B cell (primary cell): ENCODE measurements at regions not wholly inside any gene's neighbourhood (a gene's known extent, or its start where the extent isn't known, plus 50 kb on each side); places are given as distances from the start of the nearest gene placed in this dataset.

Source experiments
- CTCF ChIP-seq: fragments of 200-600 bp; IDR thresholded peaks from one replicate; pipeline ENCODE4 v1.8.0; 2022; ENCODE audit warnings: antibody characterized with exemption, mild to moderate bottlenecking
- EZH2 ChIP-seq: IDR thresholded peaks from 2 replicates; pipeline ENCODE4 v1.6.1; 2012; ENCODE audit warnings: borderline replicate concordance, low read depth, mild to moderate bottlenecking, moderate library complexity, low read length; ENCODE audit not compliant: insufficient read depth, poor library complexity, severe bottlenecking

GRCh38 chr2:228630786-228631185 is 449.3 kb upstream of the SPHKAP start:
- no peak for TF ChIP-seq CTCF
- TF ChIP-seq EZH2, result no peak
